SK-N-SH (cell line): ENCODE measurements at regions not wholly inside any gene's neighbourhood (a gene's known extent, or its start where the extent isn't known, plus 50 kb on each side); places are given as distances from the start of the nearest gene placed in this dataset.

Source experiments
- CTCF ChIA-PET: fragments of 300-600, 350-600 bp; formaldehyde crosslinking; extraction: SDS; loops from one replicate; lab custom pipeline; 2021; lab: Yijun Ruan, JAX
- POLR2A ChIA-PET: fragments of 350-600 bp; sonication (Branson Sonifier 250); formaldehyde crosslinking; extraction: SDS; loops from one replicate; lab custom pipeline; 2020; ENCODE audit warnings: antibody characterized with exemption, inconsistent platforms; lab: Yijun Ruan, JAX
- DNase-seq: peaks from one replicate; pipeline ENCODE4 v3.0.0; 2012
- H2AFZ ChIP-seq: fragments of 200-600 bp; sonication (generic); 2 replicates; pipeline ENCODE4 v1.8.1; 2016; ENCODE audit warnings: antibody characterized with exemption, mild to moderate bottlenecking, low read depth
- H3F3A ChIP-seq: fragments of 200-600 bp; sonication (generic); replicated peaks from 2 replicates; pipeline ENCODE3; 2016; ENCODE audit warnings: antibody characterized with exemption, mild to moderate bottlenecking; ENCODE audit not compliant: insufficient read depth
- H3K27ac ChIP-seq, 2 experiments: fragments of 200-500 bp in 1 of 2; fragments of 200-600 bp in 1 of 2; sonication (Bioruptor generic) in 1 of 2; sonication (generic), shearing (Covaris generic) in 1 of 2; 2 replicates each; pipeline versions ENCODE4 v1.5.1 to v1.6.1; 2014 to 2016; ENCODE audit warnings: low read depth in 2 of 2, inconsistent platforms in 1 of 2, low read length in 1 of 2, mild to moderate bottlenecking in 1 of 2, mixed read lengths in 1 of 2
- H3K27me3 ChIP-seq: fragments of 200-600 bp; sonication (generic), shearing (Covaris generic); 2 replicates; pipeline ENCODE4 v1.6.1; 2016; ENCODE audit warnings: mixed run types; ENCODE audit not compliant: insufficient read depth
- H3K36me3 ChIP-seq, 2 experiments: fragments of 200-500 bp in 1 of 2; fragments of 200-600 bp in 1 of 2; sonication (Bioruptor generic) in 1 of 2; sonication (generic) in 1 of 2; replicated peaks in 1 of 2; 2 replicates each; pipeline versions ENCODE3 to v1.5.1; 2014 to 2016; ENCODE audit warnings: low read length in 1 of 2, mild to moderate bottlenecking in 1 of 2; ENCODE audit not compliant: insufficient read depth in 2 of 2, control insufficient read depth in 1 of 2
- H3K4me1 ChIP-seq, 2 experiments: fragments of 200-500 bp in 1 of 2; fragments of 200-600 bp in 1 of 2; sonication (Bioruptor generic) in 1 of 2; sonication (generic), shearing (Covaris generic) in 1 of 2; 2 replicates each; pipeline versions ENCODE4 v1.5.1 to v1.6.1; 2014 to 2016; ENCODE audit warnings: low read depth in 1 of 2, low read length in 1 of 2, mixed run types in 1 of 2; ENCODE audit not compliant: insufficient read depth in 2 of 2, control insufficient read depth in 1 of 2
- H3K4me2 ChIP-seq: fragments of 200-600 bp; sonication (generic), shearing (Covaris generic); 2 replicates; pipeline ENCODE4 v1.6.1; 2017; ENCODE audit warnings: mixed run types
- H3K4me3 ChIP-seq, 2 experiments: fragments of 200-500 bp in 1 of 2; fragments of 200-600 bp in 1 of 2; sonication (Bioruptor generic) in 1 of 2; sonication (generic), shearing (Covaris generic) in 1 of 2; 2 replicates each; pipeline versions ENCODE4 v1.5.1 to v1.8.1; 2014 to 2016; ENCODE audit warnings: low read depth in 2 of 2, inconsistent platforms in 1 of 2, low read length in 1 of 2, mild to moderate bottlenecking in 1 of 2, mixed read lengths in 1 of 2, moderate library complexity in 1 of 2
- H3K79me2 ChIP-seq: fragments of 200-600 bp; sonication (generic); 2 replicates; pipeline ENCODE4 v1.8.1; 2017; ENCODE audit warnings: mild to moderate bottlenecking; ENCODE audit not compliant: insufficient read depth
- H3K9ac ChIP-seq: fragments of 200-600 bp; sonication (generic); 2 replicates; pipeline ENCODE4 v1.6.1; 2017; ENCODE audit warnings: mixed run types
- H3K9me2 ChIP-seq: fragments of 200-600 bp; sonication (generic); 2 replicates; pipeline ENCODE4 v1.6.1; 2017; ENCODE audit warnings: mixed run types
- H3K9me3 ChIP-seq: fragments of 200-600 bp; sonication (generic); 2 replicates; pipeline ENCODE4 v1.6.1; 2017; ENCODE audit warnings: mixed run types, mild to moderate bottlenecking, moderate library complexity
- H4K20me1 ChIP-seq: fragments of 200-600 bp; sonication (generic); 2 replicates; pipeline ENCODE4 v1.6.1; 2017; ENCODE audit warnings: mild to moderate bottlenecking, mixed run types; ENCODE audit not compliant: insufficient read depth
- CTCF ChIP-seq: fragments of 200-600 bp; sonication (generic); IDR thresholded peaks from 2 replicates; pipeline ENCODE4 v1.6.1; 2017; ENCODE audit warnings: antibody characterized with exemption, mild to moderate bottlenecking, moderate library complexity
- EP300 ChIP-seq, 2 experiments: IDR thresholded peaks; 2 replicates each; pipeline versions ENCODE4 v1.4.0 to v1.6.1; 2012; ENCODE audit warnings: borderline replicate concordance in 1 of 2, low read depth in 1 of 2, low read length in 1 of 2
- FOSL2 ChIP-seq: IDR thresholded peaks from 2 replicates; pipeline ENCODE4 v1.4.0; 2012; ENCODE audit warnings: low read depth, mild to moderate bottlenecking, moderate library complexity, borderline replicate concordance
- FOXJ3 ChIP-seq: sonication (generic); formaldehyde crosslinking; IDR thresholded peaks from 2 replicates; pipeline ENCODE4 v1.5.1; 2020; ENCODE audit warnings: mild to moderate bottlenecking, missing genetic modification reagents
- GATA2 ChIP-seq: sonication (generic); formaldehyde crosslinking; IDR thresholded peaks from 2 replicates; pipeline ENCODE4 v1.5.0; 2020; ENCODE audit warnings: mild to moderate bottlenecking, missing genetic modification reagents
- JUND ChIP-seq: IDR thresholded peaks from 2 replicates; pipeline ENCODE4 v1.4.0; 2012
- NFIC ChIP-seq: IDR thresholded peaks from 2 replicates; pipeline ENCODE4 v1.4.0; 2012; ENCODE audit warnings: borderline replicate concordance
- POLR2AphosphoS5 ChIP-seq: IDR thresholded peaks from 2 replicates; pipeline ENCODE4 v1.6.1; 2012; ENCODE audit warnings: low read depth, low read length
- RAD21 ChIP-seq: IDR thresholded peaks from 2 replicates; pipeline ENCODE4 v1.6.1; 2012; ENCODE audit warnings: mild to moderate bottlenecking, low read length
- RFX5 ChIP-seq: IDR thresholded peaks from 2 replicates; pipeline ENCODE4 v1.6.1; 2012; ENCODE audit warnings: mild to moderate bottlenecking, improper control_type of control experiment, low read length
- RXRA ChIP-seq: IDR thresholded peaks from 2 replicates; pipeline ENCODE4 v1.4.0; 2012; ENCODE audit warnings: low read depth, mild to moderate bottlenecking, borderline replicate concordance
- SIN3A ChIP-seq: IDR thresholded peaks from 2 replicates; pipeline ENCODE4 v1.6.1; 2012; ENCODE audit warnings: low read depth, mild to moderate bottlenecking, low read length, moderate library complexity, borderline replicate concordance
- SMC3 ChIP-seq: IDR thresholded peaks from 2 replicates; pipeline ENCODE4 v1.6.1; 2012; ENCODE audit warnings: low read depth, low read length, improper control_type of control experiment
- TCF12 ChIP-seq: IDR thresholded peaks from 2 replicates; pipeline ENCODE4 v1.4.0; 2012
- TEAD4 ChIP-seq: IDR thresholded peaks from 2 replicates; pipeline ENCODE4 v1.4.0; 2012; ENCODE audit warnings: mild to moderate bottlenecking, borderline replicate concordance; ENCODE audit not compliant: insufficient read depth
- USF1 ChIP-seq: IDR thresholded peaks from 2 replicates; pipeline ENCODE4 v1.4.0; 2012; ENCODE audit warnings: low read depth, borderline replicate concordance
- WGBS: methylation state at CpG from one replicate; pipeline ENCODE4 v1.1.6; 2017; ENCODE audit warnings: low lambda C conversion rate; 5-methylcytosine and 5-hydroxymethylcytosine counted together
- TF ChIP-seq, protein P1 (sequence below): IDR thresholded peaks from 2 replicates; pipeline ENCODE4 v1.4.0; 2012; ENCODE audit warnings: low read depth, borderline replicate concordance
- TF ChIP-seq, protein P2 (sequence below): fragments of 150-350 bp; IDR thresholded peaks from 2 replicates; pipeline ENCODE4 v1.6.1; 2016; ENCODE audit warnings: mild to moderate bottlenecking, low read depth, low read length
- TF ChIP-seq, protein P3 (sequence below): IDR thresholded peaks from 2 replicates; pipeline ENCODE4; 2012

GRCh38 chr5:112569596-112569995, 150.5 kb upstream of the EPB41L4A start (continued):
- TF ChIP-seq, protein P1, sequence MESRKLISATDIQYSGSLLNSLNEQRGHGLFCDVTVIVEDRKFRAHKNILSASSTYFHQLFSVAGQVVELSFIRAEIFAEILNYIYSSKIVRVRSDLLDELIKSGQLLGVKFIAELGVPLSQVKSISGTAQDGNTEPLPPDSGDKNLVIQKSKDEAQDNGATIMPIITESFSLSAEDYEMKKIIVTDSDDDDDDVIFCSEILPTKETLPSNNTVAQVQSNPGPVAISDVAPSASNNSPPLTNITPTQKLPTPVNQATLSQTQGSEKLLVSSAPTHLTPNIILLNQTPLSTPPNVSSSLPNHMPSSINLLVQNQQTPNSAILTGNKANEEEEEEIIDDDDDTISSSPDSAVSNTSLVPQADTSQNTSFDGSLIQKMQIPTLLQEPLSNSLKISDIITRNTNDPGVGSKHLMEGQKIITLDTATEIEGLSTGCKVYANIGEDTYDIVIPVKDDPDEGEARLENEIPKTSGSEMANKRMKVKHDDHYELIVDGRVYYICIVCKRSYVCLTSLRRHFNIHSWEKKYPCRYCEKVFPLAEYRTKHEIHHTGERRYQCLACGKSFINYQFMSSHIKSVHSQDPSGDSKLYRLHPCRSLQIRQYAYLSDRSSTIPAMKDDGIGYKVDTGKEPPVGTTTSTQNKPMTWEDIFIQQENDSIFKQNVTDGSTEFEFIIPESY, result no peak

DNA sequence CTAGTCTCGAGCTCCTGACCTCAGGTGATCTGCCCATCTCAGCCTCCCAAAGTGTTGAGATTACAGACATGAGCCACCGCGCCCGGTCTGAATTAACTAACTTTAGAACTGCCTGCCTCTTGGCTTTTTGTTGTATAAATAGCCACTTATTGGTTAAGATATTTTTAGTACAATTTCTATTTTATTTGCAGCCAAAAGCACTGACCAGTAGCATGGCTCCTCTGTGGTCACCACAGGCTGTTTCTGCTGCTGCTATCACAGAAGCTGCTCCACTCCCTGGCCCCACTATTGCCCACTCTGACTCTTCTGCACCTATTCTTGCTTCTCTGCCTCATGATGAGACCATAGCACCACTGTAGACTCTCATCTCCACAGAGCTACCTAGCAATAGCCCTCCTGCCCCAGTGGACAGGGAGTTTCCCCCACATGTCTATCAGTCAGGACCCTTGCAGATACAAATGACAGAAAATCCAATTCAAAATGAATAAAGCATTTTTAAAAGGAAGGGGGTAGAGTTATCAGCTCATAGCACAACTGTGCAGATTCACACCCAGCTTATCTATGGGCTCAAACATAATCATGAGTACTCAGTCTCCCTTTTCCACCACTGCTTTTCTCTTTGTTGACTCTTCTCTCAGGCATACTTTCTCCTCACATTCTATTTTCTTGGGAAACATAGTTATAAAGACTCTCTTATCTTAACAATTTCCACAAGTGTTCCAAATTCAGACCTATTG, 151.8 kb upstream of the EPB41L4A start:
- no peak overlapping the region for H3K4me2 ChIP-seq
- H3K9me2 ChIP-seq, result no peaks in the 10 kb centered on the region
- no peak overlapping the region for H2AFZ ChIP-seq
- DNase-seq, result no peak
- no peaks in the 10 kb centered on the region for H3K4me1 ChIP-seq
- no peaks in the 10 kb centered on the region for H4K20me1 ChIP-seq
- no peak overlapping the region for H3K4me3 ChIP-seq
- ChIA-PET POLR2A (no interaction called here), CTCF (no interaction called here)
- TF ChIP-seq NFIC (no peak), TEAD4 (no peak), RFX5 (no peak), USF1 (no peak), FOXJ3 (CRISPR knock-in tag) (no peak), SIN3A (no peak), RAD21 (no peak), JUND (no peak), TCF12 (no peak), CTCF (no peak), EP300 (IDR thresholded peaks at IDR 0.05; ENCODE audit: borderline replicate concordance in 1 of 2, low read depth in 1 of 2, low read length in 1 of 2) (no peak), GATA2 (CRISPR knock-in tag) (no peak), RXRA (no peak), POLR2AphosphoS5 (no peak), FOSL2 (no peak), SMC3 (no peak)
- TF ChIP-seq, protein P2, sequence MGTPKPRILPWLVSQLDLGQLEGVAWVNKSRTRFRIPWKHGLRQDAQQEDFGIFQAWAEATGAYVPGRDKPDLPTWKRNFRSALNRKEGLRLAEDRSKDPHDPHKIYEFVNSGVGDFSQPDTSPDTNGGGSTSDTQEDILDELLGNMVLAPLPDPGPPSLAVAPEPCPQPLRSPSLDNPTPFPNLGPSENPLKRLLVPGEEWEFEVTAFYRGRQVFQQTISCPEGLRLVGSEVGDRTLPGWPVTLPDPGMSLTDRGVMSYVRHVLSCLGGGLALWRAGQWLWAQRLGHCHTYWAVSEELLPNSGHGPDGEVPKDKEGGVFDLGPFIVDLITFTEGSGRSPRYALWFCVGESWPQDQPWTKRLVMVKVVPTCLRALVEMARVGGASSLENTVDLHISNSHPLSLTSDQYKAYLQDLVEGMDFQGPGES, result no peak
- TF ChIP-seq, protein P3, sequence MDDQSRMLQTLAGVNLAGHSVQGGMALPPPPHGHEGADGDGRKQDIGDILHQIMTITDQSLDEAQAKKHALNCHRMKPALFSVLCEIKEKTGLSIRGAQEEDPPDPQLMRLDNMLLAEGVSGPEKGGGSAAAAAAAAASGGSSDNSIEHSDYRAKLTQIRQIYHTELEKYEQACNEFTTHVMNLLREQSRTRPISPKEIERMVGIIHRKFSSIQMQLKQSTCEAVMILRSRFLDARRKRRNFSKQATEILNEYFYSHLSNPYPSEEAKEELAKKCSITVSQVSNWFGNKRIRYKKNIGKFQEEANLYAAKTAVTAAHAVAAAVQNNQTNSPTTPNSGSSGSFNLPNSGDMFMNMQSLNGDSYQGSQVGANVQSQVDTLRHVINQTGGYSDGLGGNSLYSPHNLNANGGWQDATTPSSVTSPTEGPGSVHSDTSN, result no peak
- H3F3A ChIP-seq, result no peaks in the 10 kb centered on the region
- H3K9ac ChIP-seq, result no peak overlapping the region
- H3K27ac ChIP-seq, result no peak overlapping the region
- no peaks in the 10 kb centered on the region for H3K36me3 ChIP-seq
- 63% methylated on average over 4 of the region's 4 CpGs for WGBS
- peaks cover 7% of the 10 kb centered on the region for H3K27me3 ChIP-seq
- H3K79me2 ChIP-seq, result no peaks in the 10 kb centered on the region
- no peaks in the 10 kb centered on the region for H3K9me3 ChIP-seq
